HepG2 (cell line): ENCODE measurements at regions not wholly inside any gene's neighbourhood (a gene's known extent, or its start where the extent isn't known, plus 50 kb on each side); places are given as distances from the start of the nearest gene placed in this dataset.

Experiments used
- NFYB ChIP-seq: sonication (generic); formaldehyde crosslinking; IDR thresholded peaks from 2 replicates; pipeline ENCODE4 v1.4.0; 2020; ENCODE audit warnings: missing genetic modification reagents
- PREB ChIP-seq: sonication (generic); formaldehyde crosslinking; IDR thresholded peaks from 2 replicates; pipeline ENCODE4 v1.4.0; 2020; ENCODE audit warnings: missing genetic modification reagents

- TF ChIP-seq NFYB (CRISPR knock-in tag) (no peak), PREB (CRISPR knock-in tag) (no peak)
Observed at GRCh38 chr9:106535439-106535838, 327.5 kb upstream of the ZNF462 start.
